Neural cell (in vitro differentiated cells): ENCODE measurements at regions not wholly inside any gene's neighbourhood (a gene's known extent, or its start where the extent isn't known, plus 50 kb on each side); places are given as distances from the start of the nearest gene placed in this dataset.

Experiments used
- H2AFZ ChIP-seq: fragments of 200-600, 300-800 bp; sonication (generic), shearing (Covaris generic); 2 replicates; pipeline ENCODE4 v1.6.0; 2014; ENCODE audit warnings: low read depth, mild to moderate bottlenecking, antibody characterized with exemption, low read length, moderate library complexity
- H3F3A ChIP-seq: fragments of 200-600 bp; shearing (Covaris generic); 2 replicates; pipeline ENCODE4 v1.6.1; 2016; ENCODE audit warnings: mild to moderate bottlenecking, moderate library complexity, mixed read lengths, antibody characterized with exemption, low read length; ENCODE audit not compliant: insufficient read depth, poor library complexity, severe bottlenecking
- H3K27ac ChIP-seq: fragments of 200-600, 300-800 bp; sonication (generic), shearing (Covaris generic); 2 replicates; pipeline ENCODE4 v1.5.1; 2014; ENCODE audit warnings: mild to moderate bottlenecking, low read length, moderate library complexity
- H3K27me3 ChIP-seq: fragments of 300-800, 200-600 bp; sonication (generic), shearing (Covaris generic); 2 replicates; pipeline ENCODE4 v1.6.0; 2014; ENCODE audit warnings: mild to moderate bottlenecking, low read depth, low read length, moderate library complexity; ENCODE audit not compliant: insufficient read depth
- H3K36me3 ChIP-seq: fragments of 300-800, 200-600 bp; sonication (generic), shearing (Covaris generic); 2 replicates; pipeline ENCODE4 v1.5.1; 2014; ENCODE audit warnings: mild to moderate bottlenecking, antibody characterized with exemption, low read length, moderate library complexity; ENCODE audit not compliant: insufficient read depth
- H3K4me2 ChIP-seq: fragments of 300-800, 200-600 bp; sonication (generic), shearing (Covaris generic); 2 replicates; pipeline ENCODE4 v1.6.0; 2014; ENCODE audit warnings: mild to moderate bottlenecking, low read length
- H3K4me3 ChIP-seq: fragments of 300-800, 200-600 bp; sonication (generic), shearing (Covaris generic); 2 replicates; pipeline ENCODE4 v1.5.1; 2014; ENCODE audit warnings: mild to moderate bottlenecking, low read length, moderate library complexity
- H3K79me2 ChIP-seq: fragments of 200-600 bp; shearing (Covaris generic); replicated peaks from 2 replicates; pipeline ENCODE4 v1.6.0; 2014; ENCODE audit warnings: mild to moderate bottlenecking, low read length, moderate library complexity; ENCODE audit not compliant: insufficient read depth
- H3K9ac ChIP-seq: fragments of 300-800, 200-600 bp; sonication (generic), shearing (Covaris generic); 2 replicates; pipeline ENCODE4 v1.6.1; 2016; ENCODE audit warnings: mild to moderate bottlenecking, low read length, mixed read lengths
- H3K9me2 ChIP-seq: fragments of 200-600 bp; shearing (Covaris generic); 2 replicates; pipeline ENCODE4 v1.6.1; 2016; ENCODE audit warnings: mild to moderate bottlenecking, low read length, mixed read lengths; ENCODE audit not compliant: insufficient read depth
- H3K9me3 ChIP-seq: fragments of 200-600, 300-800 bp; sonication (generic), shearing (Covaris generic); 2 replicates; pipeline ENCODE4 v1.6.1; 2016; ENCODE audit warnings: mild to moderate bottlenecking, mixed run types, low read length, moderate library complexity, mixed read lengths
- H4K20me1 ChIP-seq: fragments of 200-600 bp; shearing (Covaris generic); 2 replicates; pipeline ENCODE4 v1.6.1; 2016; ENCODE audit warnings: mild to moderate bottlenecking, mixed run types; ENCODE audit not compliant: insufficient read depth
- CTCF ChIP-seq: fragments of 450-650 bp; IDR thresholded peaks from 2 replicates; pipeline ENCODE4 v1.5.1; 2014; ENCODE audit warnings: antibody characterized with exemption, mild to moderate bottlenecking, moderate library complexity; ENCODE audit not compliant: poor library complexity, severe bottlenecking
- EP300 ChIP-seq: fragments of 450-650 bp; conservative IDR thresholded peaks from 2 replicates; pipeline ENCODE4 v1.6.1; 2014; ENCODE audit warnings: antibody characterized with exemption, mild to moderate bottlenecking, moderate library complexity; ENCODE audit not compliant: poor library complexity, severe bottlenecking
- EZH2 ChIP-seq: fragments of 200-600, 300-800 bp; shearing (Covaris generic), sonication (generic); IDR thresholded peaks from 2 replicates; pipeline ENCODE4 v1.6.1; 2014; ENCODE audit warnings: antibody characterized with exemption, low read length, borderline replicate concordance, mild to moderate bottlenecking; ENCODE audit not compliant: insufficient read depth, poor library complexity, severe bottlenecking
- MXI1 ChIP-seq: fragments of 450-650 bp; conservative IDR thresholded peaks from 2 replicates; pipeline ENCODE4 v1.6.1; 2014; ENCODE audit warnings: antibody characterized with exemption, mild to moderate bottlenecking; ENCODE audit not compliant: poor library complexity, severe bottlenecking
- POLR2AphosphoS5 ChIP-seq: IDR thresholded peaks from 2 replicates; pipeline ENCODE4 v1.6.1; 2012
- RAD21 ChIP-seq: fragments of 450-650 bp; conservative IDR thresholded peaks from 2 replicates; pipeline ENCODE4 v1.6.1; 2014; ENCODE audit warnings: antibody characterized with exemption, mild to moderate bottlenecking, moderate library complexity
- REST ChIP-seq: IDR thresholded peaks from 2 replicates; pipeline ENCODE4 v1.6.1; 2012; ENCODE audit warnings: borderline replicate concordance
- SMC3 ChIP-seq: fragments of 450-650 bp; conservative IDR thresholded peaks from 2 replicates; pipeline ENCODE4 v1.6.1; 2014; ENCODE audit warnings: antibody characterized with exemption, mild to moderate bottlenecking, moderate library complexity; ENCODE audit not compliant: poor library complexity
- TAF1 ChIP-seq: IDR thresholded peaks from 2 replicates; pipeline ENCODE4 v1.6.1; 2012; ENCODE audit warnings: low read depth

GRCh38 chr6:147640606-147641005, 132.1 kb downstream of the SAMD5 start:
- no peaks in the 10 kb centered on the region for H3K9me2 ChIP-seq
- no peaks in the 10 kb centered on the region for H4K20me1 ChIP-seq
- no peaks in the 10 kb centered on the region for H3K36me3 ChIP-seq
- H3K9me3 ChIP-seq, result no peaks in the 10 kb centered on the region
- H3K27me3 ChIP-seq, result no peaks in the 10 kb centered on the region
- H3K79me2 ChIP-seq, result no peaks in the 10 kb centered on the region
- no peak overlapping the region for H2AFZ ChIP-seq
- no peak overlapping the region for H3K4me3 ChIP-seq
- no peak overlapping the region for H3K27ac ChIP-seq
- no peak overlapping the region for H3K4me2 ChIP-seq
- no peak overlapping the region for H3K9ac ChIP-seq
- H3F3A ChIP-seq, result no peaks in the 10 kb centered on the region
- no peak for TF ChIP-seq MXI1
- no peak for TF ChIP-seq EP300
- TF ChIP-seq POLR2AphosphoS5, result no peak
- no peak for TF ChIP-seq SMC3
- TF ChIP-seq EZH2, result no peak
- no peak for TF ChIP-seq RAD21
- no peak for TF ChIP-seq CTCF
- TF ChIP-seq REST, result no peak
- TF ChIP-seq TAF1, result no peak

GRCh38 chr6:147641511-147641910, 133.0 kb downstream of the SAMD5 start:
- H3K27ac ChIP-seq, result no peak overlapping the region
- no peaks in the 10 kb centered on the region for H3K9me3 ChIP-seq
- TF ChIP-seq SMC3 (no peak), POLR2AphosphoS5 (no peak), EZH2 (no peak), EP300 (no peak), MXI1 (no peak), CTCF (no peak), RAD21 (no peak), REST (no peak), TAF1 (no peak)
- H3K27me3 ChIP-seq, result no peaks in the 10 kb centered on the region
- no peaks in the 10 kb centered on the region for H3K79me2 ChIP-seq
- no peaks in the 10 kb centered on the region for H3K36me3 ChIP-seq
- H3K9me2 ChIP-seq, result no peaks in the 10 kb centered on the region
- no peaks in the 10 kb centered on the region for H4K20me1 ChIP-seq
- no peak overlapping the region for H3K4me2 ChIP-seq
- no peak overlapping the region for H3K9ac ChIP-seq
- H2AFZ ChIP-seq, result no peak overlapping the region
- H3K4me3 ChIP-seq, result no peak overlapping the region
- H3F3A ChIP-seq, result no peaks in the 10 kb centered on the region
